ENCODE measurements at regions not wholly inside any gene's neighbourhood (a gene's known extent, or its start where the extent isn't known, plus 50 kb on each side); places are given as distances from the start of the nearest gene placed in this dataset.

DNA sequence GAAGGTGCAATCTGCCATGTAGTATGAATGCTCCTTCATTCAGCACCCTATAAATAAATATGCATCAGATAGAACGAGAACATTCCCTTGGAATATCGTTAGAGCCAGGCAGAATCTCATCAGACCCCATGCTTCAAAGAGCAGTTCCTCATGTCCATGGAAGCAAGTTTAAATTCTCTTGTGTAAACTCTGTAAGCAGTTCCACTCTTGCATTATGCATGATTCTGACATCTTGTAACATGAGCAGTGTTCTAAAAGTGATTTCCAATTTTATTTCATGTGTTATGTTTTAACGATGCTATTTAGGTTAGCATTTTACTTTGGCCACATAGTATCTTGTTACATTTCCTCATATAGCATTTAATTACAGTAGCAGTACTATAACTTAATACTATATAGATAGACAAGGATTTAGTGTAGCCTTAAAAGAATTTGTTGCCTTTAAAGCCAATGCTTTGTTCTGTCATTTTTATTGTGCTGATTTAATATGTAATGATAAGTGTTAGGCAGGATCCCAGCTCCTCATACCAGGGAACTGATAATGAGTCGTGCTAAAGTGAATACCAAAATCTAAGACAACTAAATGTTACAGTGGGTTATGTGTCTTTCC is 161.2 kb upstream of the NECTIN3 start:
- no peaks in the 10 kb centered on the region for H4K20me1 ChIP-seq (ENCODE audit: control insufficient read depth, insufficient read depth)
- H3K9ac ChIP-seq (ENCODE audit: control insufficient read depth, insufficient read depth, low read length) = no peak overlapping the region
- 20% methylated on average over 4 of the region's 4 CpGs for WGBS (ENCODE audit: insufficient coverage, insufficient replicate concordance, low lambda C conversion rate, missing lambda C conversion rate)
- no peaks in the 10 kb centered on the region for H3K27me3 ChIP-seq (replicated peaks in 1 of 2; ENCODE audit: control insufficient read depth in 2 of 2, insufficient read depth in 2 of 2, low read length in 1 of 2)
- in situ Hi-C loops (cut with MboI) = no loop called here
- ChIA-PET RAD21 (ENCODE audit: unreplicated experiment) (no interaction called here), POLR2A (no interaction called here), SMC1A (ENCODE audit: uncharacterized antibody, unreplicated experiment) (no interaction called here), CTCF (no interaction called here)
- H2AFZ ChIP-seq (ENCODE audit: control insufficient read depth, low read depth, low read length) = no peak overlapping the region
- intact Hi-C loops (cut with micrococcal nuclease; ENCODE audit: unreplicated experiment) = no loop called here
- BruUV-seq (replicated peaks) = no TSS peak
- no peaks in the 10 kb centered on the region for H3K36me3 ChIP-seq (ENCODE audit: control insufficient read depth in 2 of 2, insufficient read depth in 2 of 2, low read length in 1 of 2)
- no peaks in the 10 kb centered on the region for H3K9me3 ChIP-seq (replicated peaks; ENCODE audit: control insufficient read depth, insufficient read depth, low read length)
- no peak overlapping the region for H3K4me3 ChIP-seq
- no peaks in the 10 kb centered on the region for H3K4me1 ChIP-seq (ENCODE audit: control insufficient read depth, insufficient read depth, low read length)
- H3K79me2 ChIP-seq (ENCODE audit: control insufficient read depth, insufficient read depth, low read length) = no peaks in the 10 kb centered on the region
- H3K27ac ChIP-seq (ENCODE audit: control insufficient read depth, insufficient read depth) = no peak overlapping the region
- DNase-seq (ENCODE audit: low read depth, low spot score) (no peak), ATAC-seq (no peak), FAIRE-seq (no peak)
- no peak overlapping the region for H3K4me2 ChIP-seq (ENCODE audit: control insufficient read depth, insufficient read depth)
- TF ChIP-seq CEBPB (IDR thresholded peaks at IDR 0.05; ENCODE audit: borderline replicate concordance in 1 of 2, low read depth in 2 of 2, low read length in 2 of 2) = no peak
- TF ChIP-seq IKZF2 (IDR thresholded peaks at IDR 0.05) = no peak
- no peak for TF ChIP-seq JUNB (IDR thresholded peaks at IDR 0.05)
- TF ChIP-seq, protein P1, sequence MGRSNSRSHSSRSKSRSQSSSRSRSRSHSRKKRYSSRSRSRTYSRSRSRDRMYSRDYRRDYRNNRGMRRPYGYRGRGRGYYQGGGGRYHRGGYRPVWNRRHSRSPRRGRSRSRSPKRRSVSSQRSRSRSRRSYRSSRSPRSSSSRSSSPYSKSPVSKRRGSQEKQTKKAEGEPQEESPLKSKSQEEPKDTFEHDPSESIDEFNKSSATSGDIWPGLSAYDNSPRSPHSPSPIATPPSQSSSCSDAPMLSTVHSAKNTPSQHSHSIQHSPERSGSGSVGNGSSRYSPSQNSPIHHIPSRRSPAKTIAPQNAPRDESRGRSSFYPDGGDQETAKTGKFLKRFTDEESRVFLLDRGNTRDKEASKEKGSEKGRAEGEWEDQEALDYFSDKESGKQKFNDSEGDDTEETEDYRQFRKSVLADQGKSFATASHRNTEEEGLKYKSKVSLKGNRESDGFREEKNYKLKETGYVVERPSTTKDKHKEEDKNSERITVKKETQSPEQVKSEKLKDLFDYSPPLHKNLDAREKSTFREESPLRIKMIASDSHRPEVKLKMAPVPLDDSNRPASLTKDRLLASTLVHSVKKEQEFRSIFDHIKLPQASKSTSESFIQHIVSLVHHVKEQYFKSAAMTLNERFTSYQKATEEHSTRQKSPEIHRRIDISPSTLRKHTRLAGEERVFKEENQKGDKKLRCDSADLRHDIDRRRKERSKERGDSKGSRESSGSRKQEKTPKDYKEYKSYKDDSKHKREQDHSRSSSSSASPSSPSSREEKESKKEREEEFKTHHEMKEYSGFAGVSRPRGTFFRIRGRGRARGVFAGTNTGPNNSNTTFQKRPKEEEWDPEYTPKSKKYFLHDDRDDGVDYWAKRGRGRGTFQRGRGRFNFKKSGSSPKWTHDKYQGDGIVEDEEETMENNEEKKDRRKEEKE (IDR thresholded peaks at IDR 0.05) = no peak
- no peak for TF ChIP-seq NKRF (conservative IDR thresholded peaks at IDR 0.05)
- no peak for TF ChIP-seq NRF1 (conservative IDR thresholded peaks at IDR 0.05; ENCODE audit: low read depth, low read length)
- no peak for TF ChIP-seq CBX3 (IDR thresholded peaks at IDR 0.05; ENCODE audit: borderline replicate concordance, low read depth)
- TF ChIP-seq EED (IDR thresholded peaks at IDR 0.05; ENCODE audit: low read depth) = no peak
- no peak for TF ChIP-seq CREB1 (IDR thresholded peaks at IDR 0.05; ENCODE audit: low read depth)
- TF ChIP-seq ATF3 (IDR thresholded peaks at IDR 0.05; ENCODE audit: borderline replicate concordance, extremely low read depth, low read depth, low read length) = no peak
- TF ChIP-seq, protein P2, sequence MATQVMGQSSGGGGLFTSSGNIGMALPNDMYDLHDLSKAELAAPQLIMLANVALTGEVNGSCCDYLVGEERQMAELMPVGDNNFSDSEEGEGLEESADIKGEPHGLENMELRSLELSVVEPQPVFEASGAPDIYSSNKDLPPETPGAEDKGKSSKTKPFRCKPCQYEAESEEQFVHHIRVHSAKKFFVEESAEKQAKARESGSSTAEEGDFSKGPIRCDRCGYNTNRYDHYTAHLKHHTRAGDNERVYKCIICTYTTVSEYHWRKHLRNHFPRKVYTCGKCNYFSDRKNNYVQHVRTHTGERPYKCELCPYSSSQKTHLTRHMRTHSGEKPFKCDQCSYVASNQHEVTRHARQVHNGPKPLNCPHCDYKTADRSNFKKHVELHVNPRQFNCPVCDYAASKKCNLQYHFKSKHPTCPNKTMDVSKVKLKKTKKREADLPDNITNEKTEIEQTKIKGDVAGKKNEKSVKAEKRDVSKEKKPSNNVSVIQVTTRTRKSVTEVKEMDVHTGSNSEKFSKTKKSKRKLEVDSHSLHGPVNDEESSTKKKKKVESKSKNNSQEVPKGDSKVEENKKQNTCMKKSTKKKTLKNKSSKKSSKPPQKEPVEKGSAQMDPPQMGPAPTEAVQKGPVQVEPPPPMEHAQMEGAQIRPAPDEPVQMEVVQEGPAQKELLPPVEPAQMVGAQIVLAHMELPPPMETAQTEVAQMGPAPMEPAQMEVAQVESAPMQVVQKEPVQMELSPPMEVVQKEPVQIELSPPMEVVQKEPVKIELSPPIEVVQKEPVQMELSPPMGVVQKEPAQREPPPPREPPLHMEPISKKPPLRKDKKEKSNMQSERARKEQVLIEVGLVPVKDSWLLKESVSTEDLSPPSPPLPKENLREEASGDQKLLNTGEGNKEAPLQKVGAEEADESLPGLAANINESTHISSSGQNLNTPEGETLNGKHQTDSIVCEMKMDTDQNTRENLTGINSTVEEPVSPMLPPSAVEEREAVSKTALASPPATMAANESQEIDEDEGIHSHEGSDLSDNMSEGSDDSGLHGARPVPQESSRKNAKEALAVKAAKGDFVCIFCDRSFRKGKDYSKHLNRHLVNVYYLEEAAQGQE (IDR thresholded peaks at IDR 0.05; ENCODE audit: low read depth, low read length) = no peak
- no peak for TF ChIP-seq KDM1A (IDR thresholded peaks at IDR 0.05; ENCODE audit: borderline replicate concordance)
- no peak for TF ChIP-seq MTA2 (IDR thresholded peaks at IDR 0.05; ENCODE audit: low read depth)
- TF ChIP-seq ETV6 (conservative IDR thresholded peaks at IDR 0.05 in 1 of 2, IDR thresholded peaks at IDR 0.05 in 1 of 2; ENCODE audit: borderline replicate concordance in 1 of 2, low read depth in 1 of 2) = no peak
- no peak for TF ChIP-seq NR2C2 (IDR thresholded peaks at IDR 0.05; ENCODE audit: borderline replicate concordance, control insufficient read depth, insufficient read length, low read depth)
- TF ChIP-seq ZNF274 (IDR thresholded peaks at IDR 0.05; ENCODE audit: insufficient read depth, insufficient read length) = no peak

Measured in GM12878 (cell line).